ENCODE measurements at regions not wholly inside any gene's neighbourhood (a gene's known extent, or its start where the extent isn't known, plus 50 kb on each side); places are given as distances from the start of the nearest gene placed in this dataset.

GRCh38 chr1:194473766-194474165 is 1287.4 kb upstream of the B3GALT2 start:
- Histone ChIP-seq H3K27ac (ENCODE audit: insufficient read depth, low read depth, low read length) (no peak overlapping the region), H3K9me1 (replicated peaks; ENCODE audit: control insufficient read depth, extremely low read depth, insufficient read depth, low read length) (no peaks in the 10 kb centered on the region), H3K4me2 (ENCODE audit: insufficient read depth, low read length) (no peak overlapping the region), H3K9me3 (replicated peaks; ENCODE audit: control insufficient read depth, insufficient read depth, low read length) (no peaks in the 10 kb centered on the region), H2AFZ (ENCODE audit: low read depth, low read length) (no peak overlapping the region), H3K79me2 (ENCODE audit: control insufficient read depth, insufficient read depth, low read length) (no peaks in the 10 kb centered on the region), H3K36me3 (ENCODE audit: control insufficient read depth in 2 of 2, extremely low read depth in 1 of 2, insufficient read depth in 2 of 2, low read length in 2 of 2) (no peaks in the 10 kb centered on the region), H3K4me3 (replicated peaks in 1 of 3; ENCODE audit: insufficient read depth in 1 of 3, low read depth in 1 of 3, low read length in 3 of 3) (no peak overlapping the region), H3K9ac (replicated peaks; ENCODE audit: extremely low read depth, insufficient read depth, low read length) (no peak overlapping the region), H3K4me1 (ENCODE audit: control insufficient read depth, extremely low read depth, insufficient read depth, low read length) (no peaks in the 10 kb centered on the region), H4K20me1 (replicated peaks; ENCODE audit: control insufficient read depth, extremely low read depth, insufficient read depth, low read length) (no peaks in the 10 kb centered on the region), H3K27me3 (ENCODE audit: control insufficient read depth in 2 of 2, insufficient read depth in 2 of 2, low read length in 2 of 2) (no peaks in the 10 kb centered on the region)
- intact Hi-C loops (cut with micrococcal nuclease), result no loop called here
- CTCF ChIA-PET, result no interaction called here
- POLR2A ChIA-PET, result no interaction called here
- DNase-seq (ENCODE audit: low read depth, low spot score), result no peak
- TF ChIP-seq EZH2 (IDR thresholded peaks at IDR 0.05; ENCODE audit: borderline replicate concordance, low read depth, low read length, severe bottlenecking), result no peak
- no peak for TF ChIP-seq JUN (IDR thresholded peaks at IDR 0.05; ENCODE audit: borderline replicate concordance, insufficient read depth, insufficient read length, low read depth)
- TF ChIP-seq POLR2A (IDR thresholded peaks at IDR 0.05; ENCODE audit: low read depth, low read length), result no peak
- TF ChIP-seq CTCF (IDR thresholded peaks at IDR 0.05; ENCODE audit: extremely low read depth in 1 of 2, insufficient read depth in 1 of 2, low read depth in 1 of 2, low read length in 2 of 2), result no peak
- TF ChIP-seq GATA2 (IDR thresholded peaks at IDR 0.05; ENCODE audit: insufficient read depth, insufficient read length, low read depth, low read length), result no peak
- TF ChIP-seq MYC (IDR thresholded peaks at IDR 0.05; ENCODE audit: low read depth, low read length), result no peak
- no peak for TF ChIP-seq FOS (IDR thresholded peaks at IDR 0.05; ENCODE audit: borderline replicate concordance, insufficient read depth, low read length)
- BruUV-seq (replicated peaks), result no TSS peak
- dilution Hi-C loops (cut with MboI; ENCODE audit: extremely low pct_ligation_motif_present, low sequenced_read_pairs), result no loop called here
- FAIRE-seq, result no peak

- TF ChIP-seq MYC (IDR thresholded peaks at IDR 0.05; ENCODE audit: low read depth, low read length) (no peak), MAX (IDR thresholded peaks at IDR 0.05; ENCODE audit: insufficient read depth, insufficient read length) (no peak), POLR2A (IDR thresholded peaks at IDR 0.05; ENCODE audit: low read depth, low read length) (no peak), POLR2AphosphoS5 (IDR thresholded peaks at IDR 0.05; ENCODE audit: insufficient read depth, low read depth, low read length) (no peak), GATA2 (IDR thresholded peaks at IDR 0.05; ENCODE audit: insufficient read depth, insufficient read length, low read depth, low read length) (no peak), CTCF (IDR thresholded peaks at IDR 0.05; ENCODE audit: extremely low read depth in 1 of 2, insufficient read depth in 1 of 2, low read depth in 1 of 2, low read length in 2 of 2) (no peak), FOS (IDR thresholded peaks at IDR 0.05; ENCODE audit: borderline replicate concordance, insufficient read depth, low read length) (no peak), EZH2 (IDR thresholded peaks at IDR 0.05; ENCODE audit: borderline replicate concordance, low read depth, low read length, severe bottlenecking) (no peak), JUN (IDR thresholded peaks at IDR 0.05; ENCODE audit: borderline replicate concordance, insufficient read depth, insufficient read length, low read depth) (no peak)
- no peak overlapping the region for H3K27ac ChIP-seq (ENCODE audit: insufficient read depth, low read depth, low read length)
- no peak for DNase-seq (ENCODE audit: low read depth, low spot score)
- H3K9ac ChIP-seq (replicated peaks; ENCODE audit: extremely low read depth, insufficient read depth, low read length), result no peak overlapping the region
- no peak for FAIRE-seq
- H3K79me2 ChIP-seq (ENCODE audit: control insufficient read depth, insufficient read depth, low read length), result no peaks in the 10 kb centered on the region
- CTCF ChIA-PET, result no interaction called here
- POLR2A ChIA-PET, result no interaction called here
- no peak overlapping the region for H3K4me2 ChIP-seq (ENCODE audit: insufficient read depth, low read length)
- intact Hi-C loops (cut with micrococcal nuclease), result no loop called here
- H2AFZ ChIP-seq (ENCODE audit: low read depth, low read length), result no peak overlapping the region
- no peaks in the 10 kb centered on the region for H3K4me1 ChIP-seq (ENCODE audit: control insufficient read depth, extremely low read depth, insufficient read depth, low read length)
- no peaks in the 10 kb centered on the region for H3K36me3 ChIP-seq (ENCODE audit: control insufficient read depth in 2 of 2, extremely low read depth in 1 of 2, insufficient read depth in 2 of 2, low read length in 2 of 2)
- no peaks in the 10 kb centered on the region for H3K27me3 ChIP-seq (ENCODE audit: control insufficient read depth in 2 of 2, insufficient read depth in 2 of 2, low read length in 2 of 2)
- dilution Hi-C loops (cut with MboI; ENCODE audit: extremely low pct_ligation_motif_present, low sequenced_read_pairs), result no loop called here
- no TSS peak for BruUV-seq (replicated peaks)
- H4K20me1 ChIP-seq (replicated peaks; ENCODE audit: control insufficient read depth, extremely low read depth, insufficient read depth, low read length), result no peaks in the 10 kb centered on the region
- no peaks in the 10 kb centered on the region for H3K9me3 ChIP-seq (replicated peaks; ENCODE audit: control insufficient read depth, insufficient read depth, low read length)
- H3K9me1 ChIP-seq (replicated peaks; ENCODE audit: control insufficient read depth, extremely low read depth, insufficient read depth, low read length), result no peaks in the 10 kb centered on the region
- H3K4me3 ChIP-seq (replicated peaks in 1 of 3; ENCODE audit: insufficient read depth in 1 of 3, low read depth in 1 of 3, low read length in 3 of 3), result no peak overlapping the region
Observed at GRCh38 chr1:194469282-194469681, 1282.9 kb upstream of the B3GALT2 start.
